GM23338 (cell line): ENCODE measurements at regions not wholly inside any gene's neighbourhood (a gene's known extent, or its start where the extent isn't known, plus 50 kb on each side); places are given as distances from the start of the nearest gene placed in this dataset.

ENCODE experiments used
- ATAC-seq: fragments of 200-7000 bp; cut with Tn5 transposase; 3 replicates; pipeline ENCODE4 v1.9.1; 2020
- DNase-seq: peaks from one replicate; pipeline ENCODE4 v3.0.0-alpha.2; 2015; ENCODE audit warnings: low spot score
- H2AFZ ChIP-seq: fragments of 200-600 bp; sonication (generic); 2 replicates; pipeline ENCODE4 v1.8.0; 2016; ENCODE audit warnings: antibody characterized with exemption, mild to moderate bottlenecking, moderate library complexity
- H3F3A ChIP-seq: fragments of 200-600 bp; sonication (generic); replicated peaks from 2 replicates; pipeline ENCODE4 v1.8.0; 2017; ENCODE audit warnings: antibody characterized with exemption, mixed run types, low read depth
- H3K27ac ChIP-seq: fragments of 200-600 bp; sonication (generic); 2 replicates; pipeline ENCODE4 v1.6.1; 2016; ENCODE audit warnings: low read depth
- H3K27me3 ChIP-seq: fragments of 200-600 bp; sonication (generic); 2 replicates; pipeline ENCODE4 v1.8.0; 2016; ENCODE audit warnings: mild to moderate bottlenecking, mixed run types, moderate library complexity; ENCODE audit not compliant: insufficient read depth
- H3K36me3 ChIP-seq: fragments of 200-600 bp; sonication (generic); 2 replicates; pipeline ENCODE4 v1.8.0; 2016; ENCODE audit warnings: mild to moderate bottlenecking; ENCODE audit not compliant: insufficient read depth
- H3K4me1 ChIP-seq: fragments of 200-600 bp; sonication (generic); 2 replicates; pipeline ENCODE4 v1.8.0; 2016; ENCODE audit warnings: mild to moderate bottlenecking, moderate library complexity; ENCODE audit not compliant: insufficient read depth
- H3K4me2 ChIP-seq: fragments of 200-600 bp; sonication (generic); 2 replicates; pipeline ENCODE4 v1.7.1; 2017; ENCODE audit warnings: mixed run types
- H3K4me3 ChIP-seq: fragments of 200-600 bp; sonication (generic); 2 replicates; pipeline ENCODE4 v1.6.1; 2016; ENCODE audit warnings: mixed run types
- H3K79me2 ChIP-seq: fragments of 200-600 bp; sonication (generic); replicated peaks from 2 replicates; pipeline ENCODE4 v1.8.0; 2017; ENCODE audit warnings: mild to moderate bottlenecking; ENCODE audit not compliant: insufficient read depth
- H3K9me2 ChIP-seq: fragments of 200-600 bp; sonication (generic); 2 replicates; pipeline ENCODE4 v1.8.0; 2017; ENCODE audit not compliant: insufficient read depth
- H4K20me1 ChIP-seq: fragments of 200-600 bp; sonication (generic); replicated peaks from 2 replicates; pipeline ENCODE4 v1.8.0; 2017; ENCODE audit warnings: mild to moderate bottlenecking; ENCODE audit not compliant: insufficient read depth
- H3K27ac Mint-ChIP-seq: 2 replicates; pipeline ENCODE4 v1.8.0; 2020; ENCODE audit warnings: inconsistent platforms, mild to moderate bottlenecking, moderate library complexity, mixed read lengths
- H3K27me3 Mint-ChIP-seq: 3 replicates; pipeline ENCODE4 v1.8.0; 2022; ENCODE audit warnings: low read depth, mild to moderate bottlenecking, moderate library complexity, mixed read lengths, inconsistent platforms; ENCODE audit not compliant: insufficient read depth, poor library complexity
- H3K36me3 Mint-ChIP-seq: 3 replicates; pipeline ENCODE4 v1.8.0; 2021; ENCODE audit warnings: low read depth, mild to moderate bottlenecking, inconsistent platforms, moderate library complexity, mixed read lengths
- H3K4me1 Mint-ChIP-seq: 3 replicates; pipeline ENCODE4 v1.8.0; 2020; ENCODE audit warnings: mild to moderate bottlenecking, inconsistent platforms, mixed read lengths
- H3K4me3 Mint-ChIP-seq: 3 replicates; pipeline ENCODE4 v1.8.0; 2021; ENCODE audit warnings: moderate library complexity, mild to moderate bottlenecking, inconsistent platforms, mixed read lengths
- H3K9me3 Mint-ChIP-seq: 3 replicates; pipeline ENCODE4 v1.8.0; 2020; ENCODE audit warnings: moderate library complexity, mild to moderate bottlenecking, inconsistent platforms, mixed read lengths
- CTCF ChIP-seq, 2 experiments: fragments of 200-600 bp in 1 of 2; sonication (generic) in 1 of 2; conservative IDR thresholded peaks; 2 replicates each; pipeline versions ENCODE4 v1.5.1 to v1.6.1; 2016 to 2017; ENCODE audit warnings: antibody characterized with exemption in 2 of 2, low read depth in 2 of 2, mild to moderate bottlenecking in 2 of 2, moderate library complexity in 1 of 2
- EZH2 ChIP-seq: fragments of 200-600 bp; sonication (generic); IDR thresholded peaks from one replicate; pipeline ENCODE4 v1.8.0; 2017; ENCODE audit warnings: antibody characterized with exemption, mild to moderate bottlenecking, low read depth; ENCODE audit not compliant: unreplicated experiment
- REST ChIP-seq: IDR thresholded peaks from one replicate; pipeline ENCODE4 v1.6.1; 2018; ENCODE audit warnings: antibody characterized with exemption; ENCODE audit not compliant: unreplicated experiment
- STAT1 ChIP-seq: IDR thresholded peaks from one replicate; pipeline ENCODE4 v1.6.1; 2016; ENCODE audit warnings: antibody characterized with exemption; ENCODE audit not compliant: unreplicated experiment
- TF ChIP-seq, protein P1 (sequence below): IDR thresholded peaks from 2 replicates; pipeline ENCODE4 v1.6.1; 2016; ENCODE audit warnings: antibody characterized with exemption

DNA sequence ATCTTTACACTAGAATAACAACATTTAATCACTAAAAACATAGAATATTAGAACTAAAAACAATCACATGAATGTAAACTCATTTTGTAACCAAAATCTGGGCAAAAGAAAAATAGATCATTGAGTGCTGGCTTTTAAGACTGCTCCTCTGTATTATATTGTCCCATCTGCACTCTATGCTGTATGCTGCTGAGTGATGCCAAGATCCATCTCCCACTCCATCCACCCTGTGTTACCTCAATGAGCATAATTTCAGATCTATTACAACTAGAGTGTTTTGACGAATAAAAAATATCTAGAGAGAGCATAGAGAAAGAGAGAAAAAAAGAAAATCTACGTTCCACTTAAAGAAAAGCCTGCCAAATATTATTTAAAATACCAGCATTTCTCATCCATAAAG lies 1060.4 kb downstream of the ZPLD1 start:
- no peaks in the 10 kb centered on the region for H3K36me3 Mint-ChIP-seq
- H3K27me3 Mint-ChIP-seq = no peaks in the 10 kb centered on the region
- Histone ChIP-seq H3K4me1 (no peaks in the 10 kb centered on the region), H3K4me3 (no peak overlapping the region), H3K79me2 (no peaks in the 10 kb centered on the region), H3F3A (no peaks in the 10 kb centered on the region), H3K27me3 (no peaks in the 10 kb centered on the region), H3K36me3 (no peaks in the 10 kb centered on the region), H4K20me1 (no peaks in the 10 kb centered on the region), H3K27ac (no peak overlapping the region), H3K4me2 (no peak overlapping the region), H2AFZ (no peak overlapping the region), H3K9me2 (no peaks in the 10 kb centered on the region)
- no peaks in the 10 kb centered on the region for H3K9me3 Mint-ChIP-seq
- DNase-seq (no peak), ATAC-seq (no peak)
- no peak overlapping the region for H3K4me3 Mint-ChIP-seq
- TF ChIP-seq STAT1 (no peak), REST (no peak), CTCF (conservative IDR thresholded peaks at IDR 0.05; ENCODE audit: low read depth in 2 of 2) (no peak)
- H3K27ac Mint-ChIP-seq = no peak overlapping the region
- no peaks in the 10 kb centered on the region for H3K4me1 Mint-ChIP-seq

GRCh38 chr3:103499132-103499900 lies 1064.5 kb downstream of the ZPLD1 start:
- no peaks in the 10 kb centered on the region for H3K9me2 ChIP-seq
- Mint-ChIP-seq H3K4me1 (no peaks in the 10 kb centered on the region), H3K36me3 (no peaks in the 10 kb centered on the region), H3K27ac (no peak overlapping the region), H3K9me3 (no peaks in the 10 kb centered on the region), H3K27me3 (no peaks in the 10 kb centered on the region), H3K4me3 (no peak overlapping the region)
- DNase-seq (no peak), ATAC-seq (no peak)
- no peaks in the 10 kb centered on the region for H3K27me3 ChIP-seq
- H2AFZ ChIP-seq = no peak overlapping the region
- H3K4me3 ChIP-seq = no peak overlapping the region
- no peak overlapping the region for H3K27ac ChIP-seq
- no peaks in the 10 kb centered on the region for H3K79me2 ChIP-seq
- no peaks in the 10 kb centered on the region for H4K20me1 ChIP-seq
- H3K36me3 ChIP-seq = no peaks in the 10 kb centered on the region
- H3K4me1 ChIP-seq = no peaks in the 10 kb centered on the region
- H3K4me2 ChIP-seq = no peak overlapping the region
- no peaks in the 10 kb centered on the region for H3F3A ChIP-seq
- TF ChIP-seq REST = no peak
- no peak for TF ChIP-seq EZH2
- TF ChIP-seq, protein P1, sequence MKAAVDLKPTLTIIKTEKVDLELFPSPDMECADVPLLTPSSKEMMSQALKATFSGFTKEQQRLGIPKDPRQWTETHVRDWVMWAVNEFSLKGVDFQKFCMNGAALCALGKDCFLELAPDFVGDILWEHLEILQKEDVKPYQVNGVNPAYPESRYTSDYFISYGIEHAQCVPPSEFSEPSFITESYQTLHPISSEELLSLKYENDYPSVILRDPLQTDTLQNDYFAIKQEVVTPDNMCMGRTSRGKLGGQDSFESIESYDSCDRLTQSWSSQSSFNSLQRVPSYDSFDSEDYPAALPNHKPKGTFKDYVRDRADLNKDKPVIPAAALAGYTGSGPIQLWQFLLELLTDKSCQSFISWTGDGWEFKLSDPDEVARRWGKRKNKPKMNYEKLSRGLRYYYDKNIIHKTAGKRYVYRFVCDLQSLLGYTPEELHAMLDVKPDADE = no peak
